Activated T-cell treated with anti-CD3 and anti-CD28 coated beads, Interleukin-2, amount 50 U/mL, for 1 hour (primary cell): ENCODE measurements at regions not wholly inside any gene's neighbourhood (a gene's known extent, or its start where the extent isn't known, plus 50 kb on each side); places are given as distances from the start of the nearest gene placed in this dataset.
"Not testable (repeated sequence)": the region's sequence is repeated elsewhere in the genome, so short reads cannot be mapped to it uniquely, and the experiment has no call there.

Experiments used
- DNase-seq: peaks from one replicate; pipeline ENCODE4 v3.0.0-alpha.2; 2020

DNA sequence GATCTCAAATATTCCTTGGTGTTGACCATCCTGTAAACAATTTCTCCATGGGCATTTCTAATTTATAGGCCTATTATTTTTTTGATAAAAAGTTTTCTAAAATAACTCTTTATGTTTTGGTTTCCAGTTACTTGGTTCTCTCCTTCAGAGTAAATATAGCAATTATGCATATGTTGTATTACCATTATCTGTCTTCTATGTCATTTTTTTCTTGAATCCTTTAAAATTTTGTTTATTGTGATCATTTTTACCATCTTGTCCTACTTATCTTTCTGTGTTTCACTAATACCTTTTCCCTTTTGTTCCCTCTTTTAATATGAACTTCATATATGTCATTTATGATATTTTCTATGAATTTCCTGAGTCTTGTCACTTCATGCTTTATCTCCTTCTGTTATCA is 341.1 kb downstream of the PDCD6IP start:
- DNase-seq: no peak

DNA sequence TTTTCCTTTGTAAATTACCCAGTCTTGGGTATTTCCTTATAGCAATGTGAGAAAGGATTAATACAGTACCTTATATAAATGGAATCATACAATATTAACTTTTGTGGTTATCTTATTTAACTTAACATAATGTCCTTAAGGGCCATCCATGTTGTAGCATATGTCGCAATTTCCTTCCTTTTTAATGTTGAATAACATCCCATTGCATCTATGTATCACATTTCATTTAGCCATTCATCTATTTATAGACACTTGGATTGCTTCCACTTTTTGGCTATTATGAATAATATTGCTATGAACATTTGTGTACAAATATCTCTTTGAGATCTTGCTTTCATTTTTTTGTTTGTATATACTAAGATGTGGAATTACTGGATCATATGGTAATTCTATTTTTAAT is 342.2 kb downstream of the PDCD6IP start:
- no peak for DNase-seq

DNA sequence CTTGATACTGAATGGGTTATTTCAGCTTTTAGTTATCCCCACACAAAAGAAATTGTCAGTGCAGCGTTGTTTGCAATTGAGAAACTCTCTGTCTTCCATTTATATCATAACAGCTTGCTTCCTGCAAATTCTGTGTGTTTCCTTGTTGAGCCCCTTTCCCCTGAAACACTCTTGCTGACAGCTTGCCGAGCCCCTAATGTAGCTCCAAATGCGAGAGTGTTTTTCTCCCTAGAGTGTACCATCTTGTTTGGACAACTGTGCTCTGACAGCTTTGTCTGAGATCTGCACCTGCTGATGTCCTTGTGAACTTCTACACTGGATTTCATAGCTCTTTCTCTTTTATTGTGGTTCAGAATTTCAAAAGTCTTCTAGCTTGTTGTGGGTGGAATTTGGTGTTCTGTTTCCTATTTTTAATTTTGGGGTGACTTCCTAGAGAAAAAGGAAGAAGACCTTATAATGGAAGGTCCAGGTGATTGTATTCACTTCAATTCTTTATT is 343.5 kb downstream of the PDCD6IP start:
- DNase-seq: no peak

DNA sequence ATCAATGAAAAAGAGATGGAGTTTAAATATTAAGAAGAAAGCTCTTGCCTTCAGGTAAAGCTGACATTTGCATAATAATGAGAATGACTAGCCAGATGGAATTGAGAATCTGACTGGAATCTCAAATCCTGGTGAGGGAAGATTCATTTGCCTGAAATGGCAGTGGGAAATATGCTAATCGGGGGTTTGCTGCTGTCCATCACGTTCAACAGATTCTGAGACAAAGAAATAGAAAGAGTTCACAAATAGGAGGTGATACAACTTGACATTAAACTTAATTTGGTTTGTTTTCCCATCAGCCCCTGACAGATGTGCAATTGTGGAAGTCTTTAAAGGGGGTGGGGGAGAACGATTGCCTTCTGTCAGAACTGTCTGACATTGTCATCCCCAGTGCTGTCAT is 347.4 kb downstream of the PDCD6IP start:
- DNase-seq: no peak

DNA sequence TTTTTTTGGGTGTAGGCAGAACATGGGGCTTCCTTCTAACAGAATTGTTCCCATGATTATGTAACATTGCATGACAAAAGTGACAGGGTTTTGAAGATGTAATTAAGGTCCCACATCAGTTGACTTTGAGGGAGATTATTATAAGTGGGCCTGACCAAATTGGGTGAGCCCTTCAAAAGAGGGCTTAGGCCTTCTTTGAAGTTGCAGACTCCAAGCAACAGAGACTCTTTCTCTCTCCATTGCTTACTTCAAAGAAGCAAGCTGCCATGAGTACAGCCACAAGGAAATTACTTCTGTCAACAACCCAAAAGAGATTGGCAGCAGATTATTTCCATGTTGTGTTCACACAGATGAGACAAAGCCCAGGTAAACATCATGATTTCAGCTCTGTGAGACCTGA is 348.2 kb downstream of the PDCD6IP start:
- DNase-seq: no peak

DNA sequence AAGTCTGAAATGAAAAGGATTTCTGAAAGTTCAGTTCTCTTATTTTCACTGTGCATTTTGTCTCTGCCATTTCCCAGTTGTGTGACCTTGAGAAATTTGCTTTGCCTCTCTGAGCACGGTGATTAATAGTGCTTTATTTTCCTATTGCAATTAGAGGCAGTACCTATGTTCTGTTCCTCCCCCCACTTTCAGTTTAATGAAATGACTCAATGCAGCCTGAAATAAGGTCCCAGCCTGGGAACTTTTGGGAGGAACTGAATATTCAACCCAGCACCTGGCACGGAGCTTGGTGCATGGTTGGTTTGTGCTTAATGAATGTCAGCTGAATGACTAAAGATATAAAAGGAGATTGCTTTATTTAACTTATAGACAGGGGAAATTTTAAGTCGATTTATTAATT is 352.6 kb downstream of the PDCD6IP start:
- DNase-seq: no peak

DNA sequence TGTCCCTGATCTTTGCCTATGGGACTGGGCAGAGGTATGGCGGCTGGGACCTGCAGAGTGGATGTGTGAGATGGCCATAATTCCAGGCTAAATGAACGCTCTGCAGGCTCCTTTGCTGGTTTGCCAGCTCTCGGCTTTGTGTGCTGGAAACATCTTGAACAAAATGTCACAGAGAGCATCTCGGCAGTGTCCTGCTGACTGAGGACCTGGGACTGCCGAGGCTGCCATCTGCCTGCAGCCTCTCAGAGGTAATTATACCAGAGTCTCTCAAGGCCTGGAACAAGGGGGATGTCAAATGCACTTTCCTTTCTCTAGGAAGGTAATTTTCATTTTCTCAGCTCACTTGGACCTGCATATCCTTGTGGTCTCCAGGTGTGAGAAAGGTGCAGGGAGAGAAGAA is 354.2 kb downstream of the PDCD6IP start:
- DNase-seq: no peak

DNA sequence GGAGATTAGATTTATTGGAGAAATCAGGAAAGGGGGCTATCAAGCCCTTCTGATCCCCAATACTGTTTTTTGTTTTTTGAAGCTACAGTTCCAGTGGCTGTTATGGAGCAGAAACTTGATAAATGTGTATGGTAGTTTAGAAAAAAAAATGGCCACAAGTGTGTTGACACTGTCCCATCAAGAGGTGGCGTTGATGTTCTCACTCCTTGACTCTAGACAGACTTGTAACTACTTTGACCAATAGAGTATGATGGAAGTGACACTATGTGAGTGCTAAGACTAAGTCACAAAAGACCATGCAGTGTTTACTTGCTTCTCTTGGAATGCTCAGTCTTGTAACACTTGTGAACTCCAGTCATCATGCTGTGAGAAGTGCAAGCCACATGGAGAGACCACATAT is 356.7 kb downstream of the PDCD6IP start:
- no peak for DNase-seq

DNA sequence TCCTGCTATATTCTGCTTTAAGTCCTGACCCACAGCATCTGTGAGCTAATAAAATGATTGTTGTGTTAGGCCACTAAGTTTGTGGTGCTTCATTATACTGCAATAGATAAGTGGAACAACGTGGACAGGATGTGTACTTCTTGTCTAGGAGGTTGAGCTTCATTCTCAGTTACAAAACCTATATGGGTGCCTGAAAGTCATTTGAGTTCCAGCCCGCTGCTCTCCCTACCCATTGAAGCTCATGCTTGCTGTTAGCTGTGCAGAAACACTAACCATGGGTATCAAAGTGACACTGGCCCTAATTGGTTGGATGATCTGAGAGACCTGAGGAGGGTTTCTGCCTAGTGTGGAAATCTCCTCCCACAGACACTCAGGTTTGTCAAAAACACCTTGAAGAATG is 357.2 kb downstream of the PDCD6IP start:
- DNase-seq: no peak

DNA sequence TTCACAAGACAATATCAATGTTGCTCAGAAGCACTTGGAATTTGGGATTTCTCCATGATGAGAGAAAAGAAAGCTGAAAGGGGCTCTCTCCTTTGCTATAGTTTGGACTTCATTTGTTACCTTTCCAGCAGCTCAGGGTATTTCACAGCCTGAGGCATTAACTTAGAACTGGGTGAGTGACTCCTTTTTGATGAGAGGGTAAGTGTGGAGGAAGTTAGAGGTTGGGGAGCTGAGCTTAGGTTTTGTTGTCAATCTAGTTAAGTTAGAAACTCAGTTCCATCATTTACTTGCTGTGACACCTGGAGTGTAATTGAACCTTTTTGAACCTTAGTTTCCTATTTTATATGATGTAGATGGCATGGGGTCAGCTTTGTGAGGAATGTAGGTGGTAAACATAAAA is 359.1 kb downstream of the PDCD6IP start:
- no peak for DNase-seq

DNA sequence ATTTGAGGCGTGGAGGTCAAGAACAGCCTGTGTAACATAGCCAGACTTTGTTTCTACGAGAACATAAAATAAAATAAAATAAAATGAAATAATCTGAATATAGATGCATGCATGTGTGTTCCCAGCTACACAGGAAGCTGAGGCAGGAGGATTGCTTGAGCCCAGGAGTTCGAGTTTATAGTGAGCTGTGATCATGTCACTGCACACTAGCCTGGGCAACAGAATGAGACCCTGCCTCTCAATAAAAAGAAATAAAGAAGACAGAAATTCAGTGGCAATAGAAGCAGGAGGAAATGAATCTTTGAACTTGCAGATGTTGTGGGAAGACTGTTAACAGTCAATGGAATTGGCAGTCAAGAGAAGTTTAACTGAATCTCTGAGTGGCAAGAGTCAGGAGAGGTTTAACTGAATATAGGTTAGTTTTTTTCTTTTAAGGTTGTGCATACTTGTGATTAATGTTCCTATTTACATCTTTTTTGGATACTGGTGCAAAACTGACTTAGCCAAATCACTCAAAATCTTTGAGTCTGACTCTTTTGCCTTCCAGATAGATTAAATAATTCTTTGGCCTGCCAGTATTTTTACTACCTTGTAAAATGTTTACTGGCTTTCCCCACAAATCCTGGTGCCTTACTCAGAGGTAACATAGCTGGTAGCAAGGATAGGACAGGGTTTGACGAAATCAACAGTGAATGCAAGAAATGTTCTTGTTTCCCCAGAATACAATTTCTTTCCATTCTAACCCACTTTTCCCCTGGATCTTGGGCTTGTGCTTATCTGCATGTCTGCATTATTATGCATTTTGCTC is 361.4 kb downstream of the PDCD6IP start:
- no peak for DNase-seq

DNA sequence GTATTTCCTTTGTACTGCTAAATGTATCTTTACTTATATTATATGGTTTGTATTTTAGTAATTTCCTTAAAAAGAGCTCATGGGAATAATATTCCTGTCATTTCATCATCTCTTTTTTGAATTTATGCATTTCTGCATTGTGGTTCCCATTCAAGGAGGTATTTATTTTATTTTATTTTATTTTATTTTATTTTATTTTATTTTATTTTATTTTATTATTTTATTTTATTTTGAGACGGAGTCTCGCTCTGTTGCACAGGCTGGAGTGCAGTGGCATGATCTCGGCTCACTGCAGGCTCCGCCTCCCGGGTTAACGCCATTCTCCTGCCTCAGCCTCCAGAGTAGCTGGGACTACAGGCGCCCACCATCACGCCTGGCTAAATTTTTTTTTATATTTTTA is 371.2 kb downstream of the PDCD6IP start:
- DNase-seq: not testable (repeated sequence)

DNA sequence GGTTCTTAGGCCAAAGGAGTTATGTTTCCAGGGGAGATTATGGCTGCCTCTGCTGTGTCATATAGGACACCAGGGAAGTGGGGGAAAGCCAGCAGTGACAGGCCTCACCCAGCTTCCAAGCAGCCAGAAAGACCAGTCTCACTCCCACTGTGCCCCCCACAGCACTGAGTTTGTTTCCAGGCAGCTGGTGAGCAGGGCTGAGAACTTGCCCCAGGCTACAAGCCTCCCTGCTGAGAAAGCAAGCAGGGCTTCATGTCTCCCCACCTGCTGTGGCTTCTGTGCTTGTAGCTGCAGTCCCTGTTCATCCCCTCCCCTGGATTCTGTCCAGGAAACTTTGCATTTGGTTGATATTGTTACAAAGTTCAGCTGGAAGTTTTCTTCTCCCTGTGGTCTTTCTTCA is 376.3 kb downstream of the PDCD6IP start:
- no peak for DNase-seq

DNA sequence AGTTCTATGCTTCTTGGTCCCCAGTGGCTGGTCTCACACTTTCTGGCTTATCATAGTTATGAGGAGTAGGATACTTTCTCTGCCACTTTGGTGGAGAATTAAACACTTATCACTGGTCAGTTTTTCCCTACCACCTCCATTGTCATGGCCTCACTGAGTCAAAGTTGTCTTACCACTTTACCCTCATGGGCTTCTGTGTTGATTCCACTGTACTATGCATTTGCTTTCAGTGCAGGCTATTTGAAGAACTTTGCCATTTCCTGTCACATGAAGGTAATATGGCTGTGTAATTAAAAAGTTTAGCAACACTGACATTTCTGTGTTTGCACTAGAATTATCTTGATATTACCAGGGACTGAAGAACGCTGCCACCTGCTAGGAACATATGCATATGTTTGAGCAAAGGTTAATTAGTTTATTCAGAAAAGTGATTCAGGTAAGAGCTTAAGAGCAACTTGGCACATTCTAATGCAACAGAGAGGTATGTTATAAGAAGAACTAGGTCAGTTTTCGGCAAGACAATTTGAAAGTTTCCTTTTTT is 377.3 kb downstream of the PDCD6IP start:
- no peak for DNase-seq

DNA sequence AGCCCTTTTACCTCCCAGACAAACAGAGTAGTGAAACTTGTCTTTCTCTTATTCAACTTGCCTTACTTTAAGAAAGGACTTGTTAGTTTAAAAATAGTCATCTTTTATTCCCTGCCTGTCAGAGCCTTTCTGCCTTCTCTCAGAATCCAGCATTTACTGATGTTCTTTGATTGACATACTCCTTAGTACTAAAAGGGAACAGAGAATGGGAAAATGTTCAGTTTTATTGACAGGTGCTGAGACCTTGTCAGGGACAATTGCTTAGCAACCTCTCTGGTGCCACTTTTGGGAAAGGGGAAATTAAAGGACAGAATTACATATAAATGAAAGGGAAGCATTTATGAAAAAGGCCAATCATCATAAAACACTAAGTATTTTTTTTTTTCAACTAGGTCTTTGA is 378.3 kb downstream of the PDCD6IP start:
- no peak for DNase-seq

DNA sequence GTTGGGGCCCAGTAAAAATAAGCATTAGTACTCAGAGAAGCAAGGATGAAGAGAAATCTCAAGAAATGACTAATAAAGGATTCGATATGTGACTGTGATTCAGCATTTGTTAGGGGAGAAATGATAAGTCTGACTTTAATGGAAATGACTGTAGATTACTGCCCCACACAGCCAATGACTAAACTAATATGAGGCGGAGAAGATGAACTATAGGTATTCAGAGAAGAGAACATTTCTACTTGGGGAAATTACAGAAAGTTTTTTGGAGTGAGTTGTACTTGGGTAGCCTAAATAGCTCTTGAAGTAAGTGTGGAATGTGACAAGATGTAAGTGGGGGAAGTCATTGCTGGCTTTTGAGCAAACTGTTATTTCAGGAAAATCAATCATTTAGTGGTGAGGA is 380.0 kb downstream of the PDCD6IP start:
- no peak for DNase-seq

DNA sequence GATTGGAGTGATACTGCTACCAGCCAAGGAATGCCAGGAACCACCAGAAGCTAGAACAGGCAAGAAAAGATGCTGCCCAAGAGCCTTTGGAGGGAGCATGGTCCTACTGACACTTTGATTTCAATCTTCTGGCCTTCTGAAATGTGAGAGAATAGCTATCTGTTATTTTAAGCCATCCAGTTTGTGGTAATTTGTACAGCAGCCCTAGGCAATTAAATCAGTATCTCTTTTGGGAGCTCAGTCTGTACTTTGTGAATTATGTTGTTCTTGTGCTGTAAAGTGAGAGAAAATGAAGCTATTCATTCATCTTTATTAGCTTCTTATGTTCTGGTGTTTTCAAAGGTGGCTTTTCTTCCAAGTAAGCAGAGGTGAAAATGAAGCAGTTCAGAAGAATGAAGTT is 381.3 kb downstream of the PDCD6IP start:
- no peak for DNase-seq

DNA sequence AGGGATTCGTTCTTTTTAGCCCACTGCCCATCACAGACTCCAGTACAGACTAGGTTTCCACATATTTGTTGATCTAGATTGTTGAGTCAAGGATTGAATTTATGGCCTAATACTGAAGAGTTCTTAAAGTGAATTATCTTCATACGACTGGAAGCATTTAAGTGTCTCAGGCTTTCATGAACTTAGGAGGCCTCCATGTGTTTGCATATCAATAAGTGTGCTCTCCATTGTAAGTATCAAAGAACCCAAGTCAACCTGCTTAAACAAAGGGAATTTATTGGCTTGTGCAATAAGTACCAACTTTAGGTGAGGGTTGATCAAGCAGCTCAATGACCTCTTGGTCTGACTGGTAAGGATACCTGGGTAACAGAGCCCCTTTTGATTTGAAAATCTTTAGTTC is 382.1 kb downstream of the PDCD6IP start:
- DNase-seq: no peak

DNA sequence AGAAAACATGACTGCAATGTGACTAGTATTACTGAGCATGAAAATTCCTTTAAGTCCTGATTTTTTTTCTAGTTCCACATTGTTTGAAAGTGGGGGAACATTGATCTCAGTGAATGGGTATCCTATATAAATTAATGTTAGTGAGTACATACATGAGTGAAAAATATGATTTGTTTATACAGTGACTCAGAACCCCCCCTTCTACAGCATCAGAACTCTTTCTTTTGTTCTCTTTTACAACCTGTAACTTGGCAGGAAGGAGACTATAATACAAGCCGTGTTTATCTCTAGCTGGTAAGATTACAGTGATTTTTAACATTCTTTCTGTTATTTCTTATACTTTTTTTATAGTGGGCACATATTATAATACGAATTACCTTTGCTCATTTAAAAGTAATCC is 384.7 kb downstream of the PDCD6IP start:
- no peak for DNase-seq

DNA sequence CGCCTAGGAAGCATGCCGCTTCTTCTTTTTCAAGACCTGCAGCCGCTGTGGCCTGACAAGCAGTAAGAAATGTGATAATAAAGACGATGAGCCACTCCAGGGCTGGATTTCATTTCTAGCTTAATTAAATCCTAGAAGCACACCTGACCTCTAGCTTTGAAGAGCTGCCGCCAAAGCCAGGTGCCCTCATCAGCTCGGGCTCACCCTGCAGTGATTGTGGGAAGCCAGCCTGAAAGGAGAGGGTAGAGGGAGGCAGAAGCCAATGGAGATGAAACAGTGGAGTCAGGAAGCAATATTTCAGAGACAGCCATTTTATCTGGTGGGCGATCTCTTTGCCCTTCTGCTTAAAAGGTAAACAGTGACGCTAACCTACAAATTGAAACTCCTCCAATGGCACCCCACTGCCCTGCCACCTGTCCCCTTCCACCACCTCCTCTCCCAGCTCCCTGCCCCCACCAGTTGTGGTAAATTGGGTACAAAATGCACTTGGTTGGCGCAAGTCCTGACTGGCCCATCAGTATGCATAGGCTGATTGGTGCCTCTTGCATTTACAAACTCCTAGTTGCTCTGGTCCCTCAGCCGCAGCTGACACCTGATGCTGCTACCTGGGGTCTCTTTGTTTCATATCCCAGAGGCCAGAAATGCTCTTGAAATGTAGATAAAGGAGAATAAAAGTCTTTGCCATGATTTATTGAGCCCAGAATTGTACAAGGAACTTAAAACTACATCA is 385.3 kb downstream of the PDCD6IP start:
- DNase-seq: no peak

DNA sequence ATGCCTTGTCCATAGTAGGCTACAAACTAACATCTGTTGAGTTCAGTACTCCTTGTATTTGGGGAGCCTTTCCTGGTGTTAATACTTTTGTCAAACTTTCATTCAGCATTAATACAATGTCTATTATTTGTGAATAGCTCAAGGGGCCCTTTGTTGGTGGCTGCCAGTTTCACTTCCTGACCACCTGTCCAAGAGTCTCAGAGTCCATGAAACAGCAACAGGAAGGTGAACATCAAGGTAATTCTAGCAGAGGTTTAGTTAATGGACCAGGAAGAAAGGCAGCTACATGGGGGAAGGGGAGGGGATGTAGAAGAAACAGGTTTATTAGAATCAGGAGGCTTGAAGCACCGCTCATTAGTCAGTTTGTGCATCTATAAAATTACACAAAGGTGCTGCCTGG is 386.9 kb downstream of the PDCD6IP start:
- no peak for DNase-seq

DNA sequence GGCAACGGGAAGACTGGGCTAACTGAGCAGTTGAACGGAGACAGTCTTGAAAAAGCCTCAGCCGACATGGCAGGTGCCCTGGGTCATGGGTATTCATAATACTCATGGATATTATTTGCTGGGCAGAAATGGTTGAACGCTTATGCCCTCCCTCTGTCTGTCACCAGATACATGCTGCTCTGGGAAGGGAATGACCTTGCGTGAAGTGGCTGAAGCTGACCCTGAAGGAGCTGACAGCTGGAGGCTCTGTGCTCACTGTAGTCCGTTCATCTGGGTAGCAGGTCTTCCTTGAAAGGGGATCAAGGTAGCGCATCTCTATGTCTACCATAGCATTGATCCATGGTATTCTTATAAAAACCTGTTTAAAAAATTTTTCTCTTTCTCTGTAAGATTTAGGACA is 390.7 kb downstream of the PDCD6IP start:
- DNase-seq: no peak

DNA sequence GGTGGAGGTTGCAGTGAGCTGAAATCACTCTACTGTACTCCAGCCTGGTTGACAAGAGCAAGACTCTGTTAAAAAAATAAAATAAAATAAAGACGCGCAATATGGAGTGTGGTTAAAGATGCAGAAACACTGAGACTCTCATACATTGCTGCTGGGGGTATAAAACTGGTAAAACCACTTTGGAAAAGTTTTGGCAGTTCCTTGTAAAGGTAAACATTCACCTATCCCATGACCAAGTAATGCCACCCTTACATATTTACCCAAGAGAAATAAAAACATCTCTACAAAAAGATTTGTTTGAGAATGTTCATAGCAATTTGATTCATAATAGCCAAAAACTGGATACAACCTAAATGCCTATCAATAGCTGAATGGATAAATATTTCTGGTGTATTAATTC is 398.5 kb downstream of the PDCD6IP start:
- DNase-seq: no peak

DNA sequence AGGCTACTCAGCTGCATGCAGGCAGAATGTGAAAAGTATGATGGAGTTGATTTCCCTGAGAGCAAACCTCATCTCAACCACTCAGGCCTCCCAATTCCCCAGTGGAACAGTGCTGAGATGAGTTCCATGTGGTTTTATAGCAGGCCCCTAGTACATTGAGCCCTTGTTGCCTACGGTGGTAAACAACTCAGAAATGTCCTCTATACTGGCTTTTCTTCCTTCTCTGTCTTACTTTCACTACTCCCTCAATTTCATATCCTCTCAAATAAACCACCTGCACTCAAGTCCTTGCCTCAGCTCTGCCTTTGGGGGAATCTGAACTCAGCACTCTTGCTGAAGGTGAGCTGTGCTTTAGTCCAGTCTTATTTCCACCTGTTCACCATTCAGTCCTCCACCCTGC is 399.9 kb downstream of the PDCD6IP start:
- DNase-seq: no peak
